PFSK-1 (cell line): ENCODE measurements at regions not wholly inside any gene's neighbourhood (a gene's known extent, or its start where the extent isn't known, plus 50 kb on each side); places are given as distances from the start of the nearest gene placed in this dataset.

Source experiments
- FOXP2 ChIP-seq: optimal IDR thresholded peaks from 2 replicates; pipeline ENCODE3; 2011; ENCODE audit warnings: borderline replicate concordance, control low read depth, inconsistent platforms; ENCODE audit not compliant: insufficient read depth; ENCODE audit errors: extremely low read length, extremely low read depth
- POLR2AphosphoS5 ChIP-seq: IDR thresholded peaks from 2 replicates; pipeline ENCODE4 v1.6.1; 2012; ENCODE audit warnings: low read depth, mild to moderate bottlenecking, control low read depth, low read length, moderate library complexity
- REST ChIP-seq, 2 experiments: IDR thresholded peaks; 2 replicates each; pipeline versions ENCODE4 v1.6.1 to v1.8.0; 2011 to 2012; ENCODE audit warnings: low read depth in 2 of 2, low read length in 2 of 2, control low read depth in 1 of 2, inconsistent platforms in 1 of 2, mild to moderate bottlenecking in 1 of 2, moderate library complexity in 1 of 2; ENCODE audit not compliant: insufficient read depth in 1 of 2
- SIN3A ChIP-seq: IDR thresholded peaks from 2 replicates; pipeline ENCODE4 v1.6.1; 2012; ENCODE audit warnings: mild to moderate bottlenecking, low read length, moderate library complexity, borderline replicate concordance; ENCODE audit not compliant: insufficient read depth
- TAF1 ChIP-seq: IDR thresholded peaks from 2 replicates; pipeline ENCODE4 v1.6.1; 2012; ENCODE audit warnings: low read length, control low read depth, borderline replicate concordance; ENCODE audit not compliant: insufficient read depth

GRCh38 chr11:134471716-134472455, 59.8 kb upstream of the B3GAT1 start:
- TF ChIP-seq POLR2AphosphoS5 (no peak), FOXP2 (no peak), SIN3A (no peak), REST (IDR thresholded peaks at IDR 0.05; ENCODE audit: insufficient read depth in 1 of 2, low read depth in 2 of 2, low read length in 2 of 2) (no peak), TAF1 (no peak)

- no peak for TF ChIP-seq POLR2AphosphoS5
- no peak for TF ChIP-seq REST (IDR thresholded peaks at IDR 0.05; ENCODE audit: insufficient read depth in 1 of 2, low read depth in 2 of 2, low read length in 2 of 2)
- no peak for TF ChIP-seq TAF1
- no peak for TF ChIP-seq FOXP2
- no peak for TF ChIP-seq SIN3A
Observed at GRCh38 chr11:134471087-134471715, 59.2 kb upstream of the B3GAT1 start.

- no peak for TF ChIP-seq TAF1
- TF ChIP-seq REST (IDR thresholded peaks at IDR 0.05; ENCODE audit: insufficient read depth in 1 of 2, low read depth in 2 of 2, low read length in 2 of 2) = no peak
- TF ChIP-seq SIN3A = no peak
- no peak for TF ChIP-seq FOXP2
- TF ChIP-seq POLR2AphosphoS5 = no peak
Observed at GRCh38 chr11:134470238-134470637, 58.2 kb upstream of the B3GAT1 start.

- TF ChIP-seq FOXP2 (no peak), SIN3A (no peak), REST (IDR thresholded peaks at IDR 0.05; ENCODE audit: insufficient read depth in 1 of 2, low read depth in 2 of 2, low read length in 2 of 2) (no peak), POLR2AphosphoS5 (no peak)
Observed at GRCh38 chr11:134469627-134470026, 57.6 kb upstream of the B3GAT1 start.
